22Rv1 (cell line): ENCODE measurements at regions not wholly inside any gene's neighbourhood (a gene's known extent, or its start where the extent isn't known, plus 50 kb on each side); places are given as distances from the start of the nearest gene placed in this dataset.

Source experiments
- CTCF ChIP-seq: fragments of 450-650 bp; IDR thresholded peaks from 2 replicates; pipeline ENCODE4 v1.5.1; 2017; ENCODE audit warnings: mild to moderate bottlenecking
- ZFX ChIP-seq: fragments of 450-650 bp; IDR thresholded peaks from 2 replicates; pipeline ENCODE4 v1.6.1; 2017; ENCODE audit warnings: antibody characterized with exemption, borderline replicate concordance

GRCh38 chr6:11908436-11909105 is 103.5 kb upstream of the HIVEP1 start:
- TF ChIP-seq ZFX (no peak), CTCF (no peak)
